ENCODE measurements at regions not wholly inside any gene's neighbourhood (a gene's known extent, or its start where the extent isn't known, plus 50 kb on each side); places are given as distances from the start of the nearest gene placed in this dataset.
A peak's percentile ranks its signal among the peaks of the same experiment; 100 is the strongest.

GRCh38 chr11:33509632-33510031 is 191.0 kb downstream of the C11orf91 start:
- Histone ChIP-seq H3K4me2 (ENCODE audit: unreplicated experiment) (no peak overlapping the region), H3K9me2 (ENCODE audit: insufficient read depth) (no peaks in the 10 kb centered on the region), H4K20me1 (ENCODE audit: insufficient read depth) (no peaks in the 10 kb centered on the region), H3K79me2 (ENCODE audit: insufficient read depth) (peaks cover 100% of the 10 kb centered on the region), H3K9ac (no peak overlapping the region), H2AFZ (no peak overlapping the region), H3F3A (ENCODE audit: insufficient read depth) (peaks cover 8% of the 10 kb centered on the region; the same call in 1 of the 2 replicates), H3K4me1 (ENCODE audit: insufficient read depth) (peaks cover 12% of the 10 kb centered on the region; the same call in 1 of the 2 replicates), H3K27me3 (replicated peaks; ENCODE audit: insufficient read depth) (no peaks in the 10 kb centered on the region), H3K27ac (no peak overlapping the region), H3K36me3 (ENCODE audit: low read depth) (no peaks in the 10 kb centered on the region), H3K4me3 (no peak overlapping the region), H3K9me3 (ENCODE audit: low read depth) (no peaks in the 10 kb centered on the region)
- DNase-seq, result no peak
- in situ Hi-C loops (cut with MboI), result no loop called here
- TF ChIP-seq EZH2phosphoT487 (IDR thresholded peaks at IDR 0.05; ENCODE audit: insufficient read depth, low read depth) (no peak), EZH2 (IDR thresholded peaks at IDR 0.05; ENCODE audit: insufficient read depth, poor library complexity, severe bottlenecking) (no peak)
- WGBS, 2 experiments (ENCODE audit: low coverage in 1 of 2, low lambda C conversion rate in 2 of 2, missing lambda C conversion rate in 2 of 2), result 72 to 75% methylated on average over 3 of the region's 3 CpGs

- no peaks in the 10 kb centered on the region for H3K27me3 ChIP-seq (replicated peaks; ENCODE audit: insufficient read depth)
- peaks cover 12% of the 10 kb centered on the region; the same call in 1 of the 2 replicates for H3K4me1 ChIP-seq (ENCODE audit: insufficient read depth)
- H3K4me3 ChIP-seq, result no peak overlapping the region
- no peaks in the 10 kb centered on the region for H3K9me3 ChIP-seq (ENCODE audit: low read depth)
- 39 to 47% methylated on average over 3 of the region's 3 CpGs for WGBS, 2 experiments (ENCODE audit: low coverage in 1 of 2, low lambda C conversion rate in 2 of 2, missing lambda C conversion rate in 2 of 2)
- no peaks in the 10 kb centered on the region for H3K36me3 ChIP-seq (ENCODE audit: low read depth)
- H2AFZ ChIP-seq, result no peak overlapping the region
- peaks cover 4% of the 10 kb centered on the region; the same call in 1 of the 2 replicates for H3F3A ChIP-seq (ENCODE audit: insufficient read depth)
- peak overlapping the region; percentile 19; the same call in 1 of the 2 replicates for H3K27ac ChIP-seq
- no peaks in the 10 kb centered on the region for H4K20me1 ChIP-seq (ENCODE audit: insufficient read depth)
- H3K79me2 ChIP-seq (ENCODE audit: insufficient read depth), result peaks cover 100% of the 10 kb centered on the region
- in situ Hi-C loops (cut with MboI), result no loop called here
- peak; percentile 59 for DNase-seq
- H3K9ac ChIP-seq, result no peak overlapping the region
- no peaks in the 10 kb centered on the region for H3K9me2 ChIP-seq (ENCODE audit: insufficient read depth)
- H3K4me2 ChIP-seq (ENCODE audit: unreplicated experiment), result no peak overlapping the region
- no peak for TF ChIP-seq EZH2 (IDR thresholded peaks at IDR 0.05; ENCODE audit: insufficient read depth, poor library complexity, severe bottlenecking)
- TF ChIP-seq EZH2phosphoT487 (IDR thresholded peaks at IDR 0.05; ENCODE audit: insufficient read depth, low read depth), result no peak
Measured at GRCh38 chr11:33507967-33508366, 192.7 kb downstream of the C11orf91 start.

DNA sequence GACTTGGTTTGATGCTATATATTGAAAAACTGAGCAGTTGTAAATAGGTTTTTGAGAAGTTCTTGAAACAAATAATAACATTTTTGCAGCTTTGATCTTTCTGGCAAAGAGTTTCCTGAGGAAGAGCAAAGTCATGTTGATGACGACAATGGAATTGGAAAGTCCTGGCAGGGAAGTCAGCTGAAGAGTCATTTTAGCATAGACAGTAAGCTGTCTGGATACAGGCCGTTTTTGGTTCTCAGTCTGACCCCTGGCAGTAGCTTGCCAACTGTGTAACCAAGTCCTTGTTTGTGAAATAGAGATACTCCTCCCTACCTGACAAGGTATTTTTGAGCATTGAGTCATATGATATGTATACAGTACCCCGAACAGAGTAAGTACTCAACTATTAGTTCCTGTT is 193.3 kb downstream of the C11orf91 start:
- H3K9ac ChIP-seq, result no peak overlapping the region
- TF ChIP-seq EZH2 (IDR thresholded peaks at IDR 0.05; ENCODE audit: insufficient read depth, poor library complexity, severe bottlenecking), result no peak
- TF ChIP-seq EZH2phosphoT487 (IDR thresholded peaks at IDR 0.05; ENCODE audit: insufficient read depth, low read depth), result no peak
- H3K36me3 ChIP-seq (ENCODE audit: low read depth), result no peaks in the 10 kb centered on the region
- H3K4me3 ChIP-seq, result no peak overlapping the region
- H3K79me2 ChIP-seq (ENCODE audit: insufficient read depth), result peaks cover 100% of the 10 kb centered on the region
- H4K20me1 ChIP-seq (ENCODE audit: insufficient read depth), result no peaks in the 10 kb centered on the region; the same call in 1 of the 2 replicates
- H3K27me3 ChIP-seq (replicated peaks; ENCODE audit: insufficient read depth), result no peaks in the 10 kb centered on the region
- H2AFZ ChIP-seq, result no peak overlapping the region
- in situ Hi-C loops (cut with MboI), result no loop called here
- no peak overlapping the region for H3K4me2 ChIP-seq (ENCODE audit: unreplicated experiment)
- peak overlapping the region; percentile 23 for H3K27ac ChIP-seq
- 83 to 84% methylated on average over 3 of the region's 3 CpGs for WGBS, 2 experiments (ENCODE audit: low coverage in 1 of 2, low lambda C conversion rate in 2 of 2, missing lambda C conversion rate in 2 of 2)
- H3F3A ChIP-seq (ENCODE audit: insufficient read depth), result peaks cover 4% of the 10 kb centered on the region; the same call in 1 of the 2 replicates
- H3K9me3 ChIP-seq (ENCODE audit: low read depth), result no peaks in the 10 kb centered on the region
- DNase-seq, result peak; percentile 61
- no peaks in the 10 kb centered on the region for H3K9me2 ChIP-seq (ENCODE audit: insufficient read depth)
- H3K4me1 ChIP-seq (ENCODE audit: insufficient read depth), result peaks cover 12% of the 10 kb centered on the region; the same call in 1 of the 2 replicates

GRCh38 chr11:33505093-33505492 is 195.5 kb downstream of the C11orf91 start:
- in situ Hi-C loops (cut with MboI), result no loop called here
- Histone ChIP-seq H3K27ac (no peak overlapping the region), H3K9me3 (ENCODE audit: low read depth) (no peaks in the 10 kb centered on the region), H2AFZ (no peak overlapping the region), H3K4me2 (ENCODE audit: unreplicated experiment) (no peak overlapping the region), H3K4me1 (ENCODE audit: insufficient read depth) (peaks cover 17% of the 10 kb centered on the region; the same call in 1 of the 2 replicates), H3K4me3 (no peak overlapping the region), H4K20me1 (ENCODE audit: insufficient read depth) (no peaks in the 10 kb centered on the region; the same call in 1 of the 2 replicates), H3K27me3 (replicated peaks; ENCODE audit: insufficient read depth) (no peaks in the 10 kb centered on the region), H3F3A (ENCODE audit: insufficient read depth) (peaks cover 15% of the 10 kb centered on the region; the same call in 1 of the 2 replicates), H3K9me2 (ENCODE audit: insufficient read depth) (no peaks in the 10 kb centered on the region), H3K36me3 (ENCODE audit: low read depth) (no peaks in the 10 kb centered on the region), H3K79me2 (ENCODE audit: insufficient read depth) (peaks cover 96% of the 10 kb centered on the region), H3K9ac (no peak overlapping the region)
- WGBS, 2 experiments (ENCODE audit: low coverage in 1 of 2, low lambda C conversion rate in 2 of 2, missing lambda C conversion rate in 2 of 2), result 55 to 64% methylated on average over 3 of the region's 3 CpGs
- TF ChIP-seq EZH2 (IDR thresholded peaks at IDR 0.05; ENCODE audit: insufficient read depth, poor library complexity, severe bottlenecking), result no peak
- TF ChIP-seq EZH2phosphoT487 (IDR thresholded peaks at IDR 0.05; ENCODE audit: insufficient read depth, low read depth), result no peak
- DNase-seq, result no peak

All from GM23248 (cell line).